ENCODE measurements at regions not wholly inside any gene's neighbourhood (a gene's known extent, or its start where the extent isn't known, plus 50 kb on each side); places are given as distances from the start of the nearest gene placed in this dataset.

DNA sequence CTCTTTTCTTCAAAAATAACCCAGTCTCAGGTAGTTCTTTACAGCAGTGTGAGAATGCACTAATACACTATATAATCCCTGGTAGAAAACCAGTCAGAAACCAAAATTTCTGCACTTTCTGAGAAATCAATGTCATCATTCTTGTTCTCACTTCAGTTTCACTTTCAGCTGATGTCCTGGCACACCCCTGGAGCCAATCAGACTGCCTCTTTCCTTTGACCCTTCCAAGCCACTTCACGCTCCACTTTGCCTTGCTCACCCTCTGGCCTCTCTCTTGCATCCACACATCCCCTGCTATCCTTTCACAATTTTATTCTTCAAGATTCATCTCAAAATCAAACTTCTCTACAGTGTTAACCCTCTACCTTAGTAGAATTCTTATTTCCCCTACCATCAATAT lies 181.1 kb downstream of the ASCL1 start:
- Histone ChIP-seq H3K27ac (ENCODE audit: low read depth in 2 of 2, low read length in 2 of 2) (no peak overlapping the region), H3K4me1 (ENCODE audit: control insufficient read depth in 2 of 2, insufficient read depth in 2 of 2, low read length in 2 of 2) (no peaks in the 10 kb centered on the region), H3K4me3 (ENCODE audit: low read length in 2 of 2) (no peak overlapping the region), H3K9ac (ENCODE audit: low read depth in 1 of 2, low read length in 2 of 2) (no peak overlapping the region), H3K36me3 (ENCODE audit: control insufficient read depth in 2 of 2, insufficient read depth in 2 of 2, low read length in 2 of 2) (no peaks in the 10 kb centered on the region), H3K27me3 (ENCODE audit: control insufficient read depth in 2 of 2, insufficient read depth in 2 of 2, low read length in 2 of 2) (no peaks in the 10 kb centered on the region), H3K9me3 (ENCODE audit: control insufficient read depth in 2 of 2, low read length in 2 of 2) (no peaks in the 10 kb centered on the region)

GRCh38 chr12:103139876-103140275 lies 182.4 kb downstream of the ASCL1 start:
- Histone ChIP-seq H3K36me3 (ENCODE audit: control insufficient read depth in 2 of 2, insufficient read depth in 2 of 2, low read length in 2 of 2) (no peaks in the 10 kb centered on the region), H3K27ac (ENCODE audit: low read depth in 2 of 2, low read length in 2 of 2) (no peak overlapping the region), H3K27me3 (ENCODE audit: control insufficient read depth in 2 of 2, insufficient read depth in 2 of 2, low read length in 2 of 2) (no peaks in the 10 kb centered on the region), H3K4me3 (ENCODE audit: low read length in 2 of 2) (no peak overlapping the region), H3K9me3 (ENCODE audit: control insufficient read depth in 2 of 2, low read length in 2 of 2) (no peaks in the 10 kb centered on the region), H3K9ac (ENCODE audit: low read depth in 1 of 2, low read length in 2 of 2) (no peak overlapping the region), H3K4me1 (ENCODE audit: control insufficient read depth in 2 of 2, insufficient read depth in 2 of 2, low read length in 2 of 2) (no peaks in the 10 kb centered on the region)

DNA sequence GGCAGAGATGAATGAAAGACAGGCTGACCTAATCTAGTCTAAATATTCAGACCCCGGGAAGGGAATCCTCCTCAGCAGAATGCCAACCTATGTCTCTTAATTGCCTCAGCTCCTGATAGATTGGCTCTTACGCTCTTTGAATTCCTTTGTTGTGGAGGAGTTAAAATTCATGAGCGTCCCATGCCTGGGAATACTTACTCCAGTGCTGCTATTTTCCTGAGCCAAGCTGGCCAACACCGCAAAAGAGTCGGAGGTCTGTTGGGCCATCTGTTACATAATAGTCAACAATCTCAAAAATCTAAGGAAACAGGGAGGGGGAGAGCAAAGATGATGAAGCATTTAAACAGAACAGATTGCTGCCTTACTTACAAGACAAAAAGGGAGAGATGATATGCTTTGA lies 182.8 kb downstream of the ASCL1 start:
- no peaks in the 10 kb centered on the region for H3K27me3 ChIP-seq (ENCODE audit: control insufficient read depth in 2 of 2, insufficient read depth in 2 of 2, low read length in 2 of 2)
- no peak overlapping the region for H3K4me3 ChIP-seq (ENCODE audit: low read length in 2 of 2)
- no peaks in the 10 kb centered on the region for H3K4me1 ChIP-seq (ENCODE audit: control insufficient read depth in 2 of 2, insufficient read depth in 2 of 2, low read length in 2 of 2)
- H3K36me3 ChIP-seq (ENCODE audit: control insufficient read depth in 2 of 2, insufficient read depth in 2 of 2, low read length in 2 of 2), result no peaks in the 10 kb centered on the region
- H3K9me3 ChIP-seq (ENCODE audit: control insufficient read depth in 2 of 2, low read length in 2 of 2), result no peaks in the 10 kb centered on the region
- no peak overlapping the region for H3K9ac ChIP-seq (ENCODE audit: low read depth in 1 of 2, low read length in 2 of 2)
- no peak overlapping the region for H3K27ac ChIP-seq (ENCODE audit: low read depth in 2 of 2, low read length in 2 of 2)

DNA sequence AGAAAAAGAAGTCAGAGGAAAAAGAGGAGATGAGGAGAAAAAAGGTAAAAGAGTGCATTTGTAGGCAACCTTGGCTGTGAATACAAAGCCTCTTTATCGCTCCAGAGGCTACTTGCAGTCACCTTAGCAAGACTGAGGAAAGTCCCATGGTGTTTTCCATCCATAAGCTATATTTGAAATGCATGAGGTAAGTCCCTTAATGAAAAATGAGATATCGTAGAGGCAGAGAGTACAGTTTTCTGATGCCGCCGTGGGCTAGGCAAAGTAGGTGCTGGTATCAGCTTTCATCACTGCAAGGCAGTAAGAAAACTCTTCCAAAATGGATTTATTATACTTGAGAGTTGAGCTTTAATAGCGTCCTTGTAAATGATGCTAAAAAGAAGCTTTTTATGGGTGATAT lies 186.8 kb downstream of the ASCL1 start:
- Histone ChIP-seq H3K9me3 (ENCODE audit: control insufficient read depth in 2 of 2, low read length in 2 of 2) (no peaks in the 10 kb centered on the region), H3K4me1 (ENCODE audit: control insufficient read depth in 2 of 2, insufficient read depth in 2 of 2, low read length in 2 of 2) (no peaks in the 10 kb centered on the region), H3K4me3 (ENCODE audit: low read length in 2 of 2) (no peak overlapping the region), H3K36me3 (ENCODE audit: control insufficient read depth in 2 of 2, insufficient read depth in 2 of 2, low read length in 2 of 2) (no peaks in the 10 kb centered on the region), H3K27ac (ENCODE audit: low read depth in 2 of 2, low read length in 2 of 2) (no peak overlapping the region), H3K9ac (ENCODE audit: low read depth in 1 of 2, low read length in 2 of 2) (no peak overlapping the region), H3K27me3 (ENCODE audit: control insufficient read depth in 2 of 2, insufficient read depth in 2 of 2, low read length in 2 of 2) (no peaks in the 10 kb centered on the region)

GRCh38 chr12:103160622-103161021 lies 203.1 kb downstream of the ASCL1 start:
- no peak overlapping the region for H3K4me3 ChIP-seq (ENCODE audit: low read length in 2 of 2)
- H3K4me1 ChIP-seq (ENCODE audit: control insufficient read depth in 2 of 2, insufficient read depth in 2 of 2, low read length in 2 of 2), result no peaks in the 10 kb centered on the region
- no peaks in the 10 kb centered on the region for H3K27me3 ChIP-seq (ENCODE audit: control insufficient read depth in 2 of 2, insufficient read depth in 2 of 2, low read length in 2 of 2)
- H3K9ac ChIP-seq (ENCODE audit: low read depth in 1 of 2, low read length in 2 of 2), result no peak overlapping the region
- no peaks in the 10 kb centered on the region for H3K9me3 ChIP-seq (ENCODE audit: control insufficient read depth in 2 of 2, low read length in 2 of 2)
- H3K27ac ChIP-seq (ENCODE audit: low read depth in 2 of 2, low read length in 2 of 2), result no peak overlapping the region
- H3K36me3 ChIP-seq (ENCODE audit: control insufficient read depth in 2 of 2, insufficient read depth in 2 of 2, low read length in 2 of 2), result no peaks in the 10 kb centered on the region

DNA sequence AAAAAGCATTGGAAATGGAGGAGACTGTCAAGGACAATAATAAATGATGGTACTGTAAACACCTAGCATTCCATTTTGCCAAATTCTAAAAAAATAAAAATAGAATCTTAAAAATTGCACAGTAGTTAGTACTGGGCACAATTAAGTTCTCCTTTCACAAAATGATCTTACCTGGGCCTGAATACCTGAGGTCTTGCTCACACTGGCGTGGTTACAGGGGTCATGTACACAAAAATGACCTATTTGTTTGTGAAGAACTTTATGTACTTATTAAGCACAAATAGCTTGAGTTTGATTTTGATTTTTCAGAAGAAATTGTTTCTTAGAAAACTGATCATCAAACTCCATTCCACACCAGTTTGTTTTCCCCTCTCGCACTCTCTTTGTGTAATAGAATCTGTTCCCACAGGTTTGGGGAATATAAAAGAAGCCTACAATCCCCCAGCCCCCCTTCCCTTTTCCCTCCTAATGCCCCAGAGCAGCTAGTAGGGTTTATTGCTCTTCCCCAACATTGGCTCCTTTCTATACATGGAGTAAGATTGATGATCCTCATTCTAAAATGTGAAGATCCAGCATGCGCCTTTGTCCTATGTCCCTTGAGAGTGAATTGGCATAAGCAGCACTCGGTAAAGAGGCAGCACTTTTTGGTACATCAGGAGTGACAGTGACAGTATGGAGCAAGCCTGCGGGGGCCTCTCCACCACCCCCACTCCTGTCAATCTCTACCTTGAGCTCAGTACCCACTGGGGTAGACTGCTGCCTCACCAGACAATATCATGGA lies 204.3 kb downstream of the ASCL1 start:
- Histone ChIP-seq H3K9me3 (ENCODE audit: control insufficient read depth in 2 of 2, low read length in 2 of 2) (no peaks in the 10 kb centered on the region), H3K27ac (ENCODE audit: low read depth in 2 of 2, low read length in 2 of 2) (no peak overlapping the region), H3K4me1 (ENCODE audit: control insufficient read depth in 2 of 2, insufficient read depth in 2 of 2, low read length in 2 of 2) (no peaks in the 10 kb centered on the region), H3K27me3 (ENCODE audit: control insufficient read depth in 2 of 2, insufficient read depth in 2 of 2, low read length in 2 of 2) (no peaks in the 10 kb centered on the region), H3K36me3 (ENCODE audit: control insufficient read depth in 2 of 2, insufficient read depth in 2 of 2, low read length in 2 of 2) (no peaks in the 10 kb centered on the region), H3K4me3 (ENCODE audit: low read length in 2 of 2) (no peak overlapping the region), H3K9ac (ENCODE audit: low read depth in 1 of 2, low read length in 2 of 2) (no peak overlapping the region)

GRCh38 chr12:103166949-103167348 lies 209.5 kb downstream of the ASCL1 start:
- no peaks in the 10 kb centered on the region for H3K27me3 ChIP-seq (ENCODE audit: control insufficient read depth in 2 of 2, insufficient read depth in 2 of 2, low read length in 2 of 2)
- H3K9me3 ChIP-seq (ENCODE audit: control insufficient read depth in 2 of 2, low read length in 2 of 2), result no peaks in the 10 kb centered on the region
- H3K4me3 ChIP-seq (ENCODE audit: low read length in 2 of 2), result no peak overlapping the region
- H3K4me1 ChIP-seq (ENCODE audit: control insufficient read depth in 2 of 2, insufficient read depth in 2 of 2, low read length in 2 of 2), result no peaks in the 10 kb centered on the region
- no peaks in the 10 kb centered on the region for H3K36me3 ChIP-seq (ENCODE audit: control insufficient read depth in 2 of 2, insufficient read depth in 2 of 2, low read length in 2 of 2)
- H3K9ac ChIP-seq (ENCODE audit: low read depth in 1 of 2, low read length in 2 of 2), result no peak overlapping the region
- H3K27ac ChIP-seq (ENCODE audit: low read depth in 2 of 2, low read length in 2 of 2), result no peak overlapping the region

GRCh38 chr12:103172447-103173112 lies 215.1 kb downstream of the ASCL1 start:
- Histone ChIP-seq H3K9me3 (ENCODE audit: control insufficient read depth in 2 of 2, low read length in 2 of 2) (no peaks in the 10 kb centered on the region), H3K27me3 (ENCODE audit: control insufficient read depth in 2 of 2, insufficient read depth in 2 of 2, low read length in 2 of 2) (no peaks in the 10 kb centered on the region), H3K9ac (ENCODE audit: low read depth in 1 of 2, low read length in 2 of 2) (no peak overlapping the region), H3K27ac (ENCODE audit: low read depth in 2 of 2, low read length in 2 of 2) (no peak overlapping the region), H3K4me3 (ENCODE audit: low read length in 2 of 2) (no peak overlapping the region), H3K36me3 (ENCODE audit: control insufficient read depth in 2 of 2, insufficient read depth in 2 of 2, low read length in 2 of 2) (no peaks in the 10 kb centered on the region), H3K4me1 (ENCODE audit: control insufficient read depth in 2 of 2, insufficient read depth in 2 of 2, low read length in 2 of 2) (no peaks in the 10 kb centered on the region)

DNA sequence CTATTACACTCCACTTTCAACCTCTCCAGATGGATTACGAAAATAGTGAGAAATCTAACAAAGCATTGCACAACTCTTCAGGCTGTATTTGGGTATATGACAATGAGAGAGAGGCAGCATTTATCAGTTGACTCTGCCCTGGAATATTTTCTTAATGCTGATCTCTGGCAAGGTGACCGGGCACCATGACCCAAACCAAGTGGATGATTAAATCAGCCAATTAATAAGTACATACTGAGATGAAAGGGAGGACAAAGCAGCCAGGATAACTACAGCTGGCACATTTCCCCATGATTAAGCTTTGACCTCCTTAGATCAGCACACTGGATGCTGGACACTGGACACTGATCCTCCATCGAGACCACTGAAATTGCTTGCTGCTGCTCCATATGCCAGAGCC lies 218.2 kb downstream of the ASCL1 start:
- no peaks in the 10 kb centered on the region for H3K27me3 ChIP-seq (ENCODE audit: control insufficient read depth in 2 of 2, insufficient read depth in 2 of 2, low read length in 2 of 2)
- no peak overlapping the region for H3K4me3 ChIP-seq (ENCODE audit: low read length in 2 of 2)
- H3K27ac ChIP-seq (ENCODE audit: low read depth in 2 of 2, low read length in 2 of 2), result no peak overlapping the region
- no peak overlapping the region for H3K9ac ChIP-seq (ENCODE audit: low read depth in 1 of 2, low read length in 2 of 2)
- H3K9me3 ChIP-seq (ENCODE audit: control insufficient read depth in 2 of 2, low read length in 2 of 2), result no peaks in the 10 kb centered on the region
- no peaks in the 10 kb centered on the region for H3K4me1 ChIP-seq (ENCODE audit: control insufficient read depth in 2 of 2, insufficient read depth in 2 of 2, low read length in 2 of 2)
- no peaks in the 10 kb centered on the region for H3K36me3 ChIP-seq (ENCODE audit: control insufficient read depth in 2 of 2, insufficient read depth in 2 of 2, low read length in 2 of 2)

DNA sequence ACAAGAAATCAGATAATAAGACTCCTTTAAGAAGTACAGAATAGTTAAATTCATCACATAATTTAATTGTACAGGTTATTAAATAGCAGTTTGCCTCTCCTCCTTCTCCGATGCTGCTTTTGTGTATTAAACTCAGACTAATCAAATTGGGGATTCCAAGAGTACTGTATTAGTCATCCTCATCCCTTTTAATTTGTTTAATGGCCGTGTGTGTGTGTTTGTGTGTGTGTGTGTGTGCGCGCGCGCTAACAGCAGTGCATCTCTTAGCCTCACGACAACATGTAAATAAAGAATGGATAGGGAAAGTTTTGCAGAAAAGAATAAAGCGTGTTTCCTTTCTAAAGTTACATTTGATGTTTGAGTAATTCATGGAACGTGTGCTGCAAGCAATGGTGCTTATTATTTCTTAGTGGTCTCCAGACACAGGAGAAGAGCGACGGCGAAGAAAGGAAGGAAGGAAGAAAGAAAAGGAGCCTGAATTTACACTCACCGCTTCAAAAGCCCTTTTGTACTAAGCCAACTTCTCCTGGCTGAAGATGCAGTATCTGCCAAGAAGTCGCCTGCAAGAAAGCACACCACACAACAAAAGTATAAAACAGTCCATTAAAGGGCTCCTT lies 220.3 kb downstream of the ASCL1 start:
- no peak overlapping the region for H3K4me3 ChIP-seq (ENCODE audit: low read length in 2 of 2)
- no peaks in the 10 kb centered on the region for H3K27me3 ChIP-seq (ENCODE audit: control insufficient read depth in 2 of 2, insufficient read depth in 2 of 2, low read length in 2 of 2)
- no peaks in the 10 kb centered on the region for H3K9me3 ChIP-seq (ENCODE audit: control insufficient read depth in 2 of 2, low read length in 2 of 2)
- H3K27ac ChIP-seq (ENCODE audit: low read depth in 2 of 2, low read length in 2 of 2), result no peak overlapping the region
- H3K4me1 ChIP-seq (ENCODE audit: control insufficient read depth in 2 of 2, insufficient read depth in 2 of 2, low read length in 2 of 2), result no peaks in the 10 kb centered on the region
- no peaks in the 10 kb centered on the region for H3K36me3 ChIP-seq (ENCODE audit: control insufficient read depth in 2 of 2, insufficient read depth in 2 of 2, low read length in 2 of 2)
- no peak overlapping the region for H3K9ac ChIP-seq (ENCODE audit: low read depth in 1 of 2, low read length in 2 of 2)

Measured in mucosa of rectum (tissue), 2 donors.